ENCODE measurements at regions not wholly inside any gene's neighbourhood (a gene's known extent, or its start where the extent isn't known, plus 50 kb on each side); places are given as distances from the start of the nearest gene placed in this dataset.

DNA sequence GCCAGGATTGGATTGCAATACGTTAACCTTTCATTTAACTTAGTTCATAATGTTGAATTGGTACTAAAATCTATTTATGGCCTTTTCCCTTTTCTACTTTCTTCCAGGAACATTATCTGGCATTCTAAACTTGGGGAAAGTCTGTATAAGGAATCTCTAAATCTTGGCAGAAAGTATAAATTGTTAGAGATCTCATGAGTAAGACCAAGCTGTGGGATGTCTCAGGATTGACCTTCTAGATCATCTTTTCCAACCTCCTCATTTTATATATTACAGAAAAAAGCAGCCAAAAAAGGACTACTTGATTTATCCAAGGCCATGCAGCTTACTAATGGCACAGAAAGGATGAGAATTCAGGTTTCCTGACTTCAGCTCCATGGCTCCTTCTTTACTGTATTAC, 598.3 kb downstream of the INHBA start:
- no peaks in the 10 kb centered on the region for H3K36me3 ChIP-seq
- DNase-seq: no peak
- no peak overlapping the region for H3K27ac ChIP-seq
- WGBS, 5 donors: 66 to 83% (median 71%) methylated on average over 1 of the region's 1 CpG
- no peaks in the 10 kb centered on the region for H3K4me1 ChIP-seq
- no peak for TF ChIP-seq POLR2A (IDR thresholded peaks at IDR 0.05)
- TF ChIP-seq, protein P1, sequence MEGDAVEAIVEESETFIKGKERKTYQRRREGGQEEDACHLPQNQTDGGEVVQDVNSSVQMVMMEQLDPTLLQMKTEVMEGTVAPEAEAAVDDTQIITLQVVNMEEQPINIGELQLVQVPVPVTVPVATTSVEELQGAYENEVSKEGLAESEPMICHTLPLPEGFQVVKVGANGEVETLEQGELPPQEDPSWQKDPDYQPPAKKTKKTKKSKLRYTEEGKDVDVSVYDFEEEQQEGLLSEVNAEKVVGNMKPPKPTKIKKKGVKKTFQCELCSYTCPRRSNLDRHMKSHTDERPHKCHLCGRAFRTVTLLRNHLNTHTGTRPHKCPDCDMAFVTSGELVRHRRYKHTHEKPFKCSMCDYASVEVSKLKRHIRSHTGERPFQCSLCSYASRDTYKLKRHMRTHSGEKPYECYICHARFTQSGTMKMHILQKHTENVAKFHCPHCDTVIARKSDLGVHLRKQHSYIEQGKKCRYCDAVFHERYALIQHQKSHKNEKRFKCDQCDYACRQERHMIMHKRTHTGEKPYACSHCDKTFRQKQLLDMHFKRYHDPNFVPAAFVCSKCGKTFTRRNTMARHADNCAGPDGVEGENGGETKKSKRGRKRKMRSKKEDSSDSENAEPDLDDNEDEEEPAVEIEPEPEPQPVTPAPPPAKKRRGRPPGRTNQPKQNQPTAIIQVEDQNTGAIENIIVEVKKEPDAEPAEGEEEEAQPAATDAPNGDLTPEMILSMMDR (IDR thresholded peaks at IDR 0.05 in 8 of 11, conservative IDR thresholded peaks at IDR 0.05 in 3 of 11): no peak
- TF ChIP-seq POLR2AphosphoS5 (IDR thresholded peaks at IDR 0.05): no peak
- peaks cover 0 to 7% (median 0%) of the 10 kb centered on the region in 8 donors for H3K9me3 ChIP-seq
- no peak overlapping the region for H3K4me3 ChIP-seq
- no peaks in the 10 kb centered on the region for H3K27me3 ChIP-seq (replicated peaks in 1 of 7)
- intact Hi-C loops (cut with DNase I; ENCODE audit: low total_unique reads): no loop called here

DNA sequence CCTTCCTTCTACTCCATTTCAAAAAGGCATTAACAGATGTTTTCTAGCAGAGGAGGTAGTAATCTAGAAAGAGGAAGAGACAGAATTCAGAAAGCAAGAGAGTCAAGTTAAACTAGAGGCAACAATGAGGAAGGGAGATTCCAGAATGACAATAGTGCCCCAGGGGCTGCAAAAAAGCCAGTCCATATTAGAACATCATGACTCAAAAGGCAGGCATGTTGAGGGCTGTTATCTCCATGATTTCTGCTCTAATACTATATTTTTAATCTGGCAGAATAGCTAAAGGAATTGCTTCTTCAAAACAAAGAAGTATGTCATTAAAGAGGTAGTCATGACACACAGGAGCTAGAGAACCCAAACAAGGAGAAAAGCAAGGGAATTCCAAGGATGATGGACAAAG, 599.6 kb downstream of the INHBA start:
- Histone ChIP-seq H3K9me3 (peaks cover 0 to 7% (median 0%) of the 10 kb centered on the region in 8 donors), H3K27me3 (replicated peaks in 1 of 7) (no peaks in the 10 kb centered on the region), H3K4me1 (no peaks in the 10 kb centered on the region), H3K4me3 (no peak overlapping the region), H3K27ac (no peak overlapping the region), H3K36me3 (no peaks in the 10 kb centered on the region)
- no peak for DNase-seq
- intact Hi-C loops (cut with DNase I; ENCODE audit: low total_unique reads): no loop called here
- TF ChIP-seq POLR2AphosphoS5 (IDR thresholded peaks at IDR 0.05) (no peak), POLR2A (IDR thresholded peaks at IDR 0.05) (no peak)
- TF ChIP-seq, protein P1 (IDR thresholded peaks at IDR 0.05 in 8 of 11, conservative IDR thresholded peaks at IDR 0.05 in 3 of 11): no peak

DNA sequence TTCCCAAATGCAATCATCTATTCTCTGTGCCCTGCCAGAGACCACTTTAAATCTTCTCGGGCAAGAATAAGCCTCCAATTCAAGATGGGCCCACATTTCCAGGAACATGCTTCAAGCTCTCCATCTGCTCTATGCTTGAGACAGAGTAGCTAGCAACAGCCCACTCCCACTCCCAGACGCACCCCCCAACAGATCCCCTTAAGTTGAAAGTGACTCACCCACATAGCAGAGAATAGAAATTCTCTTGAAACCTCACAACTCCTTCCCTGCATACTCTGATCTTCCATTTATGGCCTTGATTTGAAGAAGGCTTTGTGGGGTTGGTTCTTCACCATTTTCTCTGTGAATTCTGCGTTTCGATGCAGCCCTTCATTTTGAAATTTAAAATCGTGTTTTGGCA, 604.0 kb downstream of the INHBA start:
- Histone ChIP-seq H3K27ac (no peak overlapping the region), H3K4me3 (no peak overlapping the region), H3K36me3 (no peaks in the 10 kb centered on the region), H3K27me3 (replicated peaks in 1 of 7) (no peaks in the 10 kb centered on the region), H3K9me3 (peaks cover 0 to 6% (median 0%) of the 10 kb centered on the region in 8 donors), H3K4me1 (no peaks in the 10 kb centered on the region)
- DNase-seq: no peak
- TF ChIP-seq POLR2AphosphoS5 (IDR thresholded peaks at IDR 0.05): no peak
- no peak for TF ChIP-seq POLR2A (IDR thresholded peaks at IDR 0.05)
- TF ChIP-seq, protein P1 (IDR thresholded peaks at IDR 0.05 in 8 of 11, conservative IDR thresholded peaks at IDR 0.05 in 3 of 11): no peak
- intact Hi-C loops (cut with DNase I; ENCODE audit: low total_unique reads): no loop called here
- WGBS, 5 donors: 87 to 92% (median 90%) methylated on average over 5 of the region's 5 CpGs

DNA sequence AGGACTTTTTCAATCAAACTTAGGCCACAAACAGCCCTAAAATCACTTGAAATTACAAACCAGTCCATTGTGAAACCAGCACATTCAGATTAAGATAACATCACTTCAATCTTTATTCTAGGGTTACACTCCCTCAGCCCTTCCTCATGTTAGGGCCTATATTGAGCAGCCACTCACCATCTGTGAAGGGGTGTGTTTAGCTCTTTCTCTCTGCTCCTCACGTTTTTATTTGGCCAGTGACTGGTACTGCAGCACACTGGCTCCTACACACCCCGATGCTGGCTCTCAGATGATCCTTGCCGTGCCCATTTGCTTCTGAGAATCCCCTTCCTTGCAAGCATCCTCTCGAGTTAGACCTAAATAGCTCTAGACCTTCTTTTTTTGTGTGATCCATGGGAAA, 604.5 kb downstream of the INHBA start:
- Histone ChIP-seq H3K36me3 (no peaks in the 10 kb centered on the region), H3K4me3 (no peak overlapping the region), H3K9me3 (peaks cover 0 to 2% (median 0%) of the 10 kb centered on the region in 8 donors), H3K27me3 (replicated peaks in 1 of 7) (no peaks in the 10 kb centered on the region), H3K4me1 (no peaks in the 10 kb centered on the region), H3K27ac (no peak overlapping the region)
- intact Hi-C loops (cut with DNase I; ENCODE audit: low total_unique reads): no loop called here
- DNase-seq: no peak
- WGBS, 5 donors: 70 to 80% (median 73%) methylated on average over 4 of the region's 4 CpGs
- TF ChIP-seq POLR2A (IDR thresholded peaks at IDR 0.05) (no peak), POLR2AphosphoS5 (IDR thresholded peaks at IDR 0.05) (no peak)
- TF ChIP-seq, protein P1 (IDR thresholded peaks at IDR 0.05 in 8 of 11, conservative IDR thresholded peaks at IDR 0.05 in 3 of 11): no peak
